OCI-LY7 (cell line): ENCODE measurements at regions not wholly inside any gene's neighbourhood (a gene's known extent, or its start where the extent isn't known, plus 50 kb on each side); places are given as distances from the start of the nearest gene placed in this dataset.

ENCODE experiments used
- BruUV-seq: library from RNA; stranded (reverse); fragments of 400-500 nt; replicated peaks from 2 replicates; lab custom pipeline; 2021; lab: Mats Ljungman, UMichigan
- CTCF ChIA-PET: fragments of 300-600 bp; sonication (Branson Sonifier 250); formaldehyde crosslinking; loops from one replicate; lab custom pipeline; 2022; ENCODE audit warnings: antibody characterized with exemption; ENCODE audit not compliant: unreplicated experiment; lab: Charles Lee
- POLR2A ChIA-PET: fragments of 300-600 bp; sonication (Branson Sonifier 250); formaldehyde crosslinking; loops from one replicate; lab custom pipeline; 2022; ENCODE audit warnings: antibody characterized with exemption; lab: Charles Lee
- DNase-seq: peaks from one replicate; pipeline ENCODE4 v3.0.0-alpha.2; 2015; ENCODE audit warnings: low spot score
- H2AFZ ChIP-seq: fragments of 200-600 bp; sonication (generic), shearing (Covaris generic); 2 replicates; pipeline ENCODE4 v1.6.1; 2014; ENCODE audit warnings: mild to moderate bottlenecking, antibody characterized with exemption, low read length, moderate library complexity
- H3K27ac ChIP-seq: fragments of 200-600 bp; sonication (generic); 2 replicates; pipeline ENCODE4 v1.5.1; 2014; ENCODE audit warnings: mixed run types, low read depth, mild to moderate bottlenecking, moderate library complexity, low read length, inconsistent platforms; ENCODE audit not compliant: poor library complexity, severe bottlenecking
- H3K36me3 ChIP-seq: fragments of 200-600 bp; sonication (generic); 2 replicates; pipeline ENCODE4 v1.6.1; 2014; ENCODE audit warnings: mild to moderate bottlenecking, antibody characterized with exemption, low read length, moderate library complexity, mixed read lengths; ENCODE audit not compliant: insufficient read depth
- H3K4me1 ChIP-seq: fragments of 200-600 bp; sonication (generic); 2 replicates; pipeline ENCODE4 v1.5.1; 2014; ENCODE audit warnings: mild to moderate bottlenecking, low read length; ENCODE audit not compliant: insufficient read depth, poor library complexity, severe bottlenecking
- H3K4me2 ChIP-seq: fragments of 200-600 bp; sonication (generic); 2 replicates; pipeline ENCODE4 v1.6.1; 2014; ENCODE audit warnings: mild to moderate bottlenecking, low read length
- H3K4me3 ChIP-seq: fragments of 200-600 bp; sonication (generic); 2 replicates; pipeline ENCODE4 v1.5.1; 2014; ENCODE audit warnings: mild to moderate bottlenecking, low read depth, low read length; ENCODE audit not compliant: poor library complexity, severe bottlenecking
- H3K79me2 ChIP-seq: fragments of 200-600 bp; sonication (generic); 2 replicates; pipeline ENCODE4 v1.6.1; 2016; ENCODE audit warnings: low read depth, mild to moderate bottlenecking, low read length, moderate library complexity, mixed read lengths; ENCODE audit not compliant: insufficient read depth
- H3K9me2 ChIP-seq: fragments of 200-600 bp; sonication (generic); 2 replicates; pipeline ENCODE4 v1.6.1; 2016; ENCODE audit warnings: mild to moderate bottlenecking, low read length, mixed read lengths; ENCODE audit not compliant: insufficient read depth
- H3K9me3 ChIP-seq: fragments of 200-600 bp; sonication (generic); 2 replicates; pipeline ENCODE4 v1.6.1; 2014; ENCODE audit warnings: mild to moderate bottlenecking, mixed run types, low read length, mixed read lengths
- H4K20me1 ChIP-seq: fragments of 200-600 bp; sonication (generic); 2 replicates; pipeline ENCODE4 v1.6.1; 2014; ENCODE audit warnings: mild to moderate bottlenecking, antibody characterized with exemption, low read length, moderate library complexity, mixed read lengths; ENCODE audit not compliant: insufficient read depth
- CTCF ChIP-seq: fragments of 200-600 bp; sonication (generic); conservative IDR thresholded peaks from 2 replicates; pipeline ENCODE4 v1.5.1; 2014; ENCODE audit warnings: mild to moderate bottlenecking, antibody characterized with exemption, low read length, moderate library complexity, mixed read lengths
- EZH2phosphoT487 ChIP-seq: fragments of 200-600 bp; sonication (generic); IDR thresholded peaks from 2 replicates; pipeline ENCODE4 v1.6.1; 2018; ENCODE audit warnings: low read depth, borderline replicate concordance, mild to moderate bottlenecking, mixed run types, antibody characterized with exemption, low read length, moderate library complexity, mixed read lengths
- intact Hi-C: fragments of 100-400 bp; cut with micrococcal nuclease; formaldehyde crosslinking; loops from one replicate; pipeline ENCODE4 v1.10.0; 2022; ENCODE audit not compliant: unreplicated experiment

GRCh38 chr3:54066253-54066652, 56.1 kb upstream of the CACNA2D3 start:
- BruUV-seq = no TSS peak
- Histone ChIP-seq H3K4me2 (no peak overlapping the region), H3K27ac (no peak overlapping the region), H2AFZ (no peak overlapping the region), H3K36me3 (no peaks in the 10 kb centered on the region), H3K4me1 (peaks cover 4% of the 10 kb centered on the region), H3K9me2 (no peaks in the 10 kb centered on the region), H4K20me1 (no peaks in the 10 kb centered on the region), H3K4me3 (no peak overlapping the region), H3K9me3 (no peaks in the 10 kb centered on the region), H3K79me2 (no peaks in the 10 kb centered on the region)
- intact Hi-C loops = no loop called here
- POLR2A ChIA-PET = no interaction called here
- no peak for DNase-seq
- TF ChIP-seq EZH2phosphoT487 = no peak
- TF ChIP-seq CTCF = no peak
- CTCF ChIA-PET = no interaction called here

- H3K4me1 ChIP-seq = peaks cover 4% of the 10 kb centered on the region
- CTCF ChIA-PET = no interaction called here
- H3K36me3 ChIP-seq = no peaks in the 10 kb centered on the region
- no peaks in the 10 kb centered on the region for H3K79me2 ChIP-seq
- H2AFZ ChIP-seq = no peak overlapping the region
- no peak for TF ChIP-seq EZH2phosphoT487
- TF ChIP-seq CTCF = no peak
- no peak overlapping the region for H3K4me2 ChIP-seq
- BruUV-seq = no TSS peak
- intact Hi-C loops = no loop called here
- H3K9me2 ChIP-seq = no peaks in the 10 kb centered on the region
- H3K4me3 ChIP-seq = no peak overlapping the region
- DNase-seq = no peak
- no peak overlapping the region for H3K27ac ChIP-seq
- POLR2A ChIA-PET = no interaction called here
- H4K20me1 ChIP-seq = no peaks in the 10 kb centered on the region
- no peaks in the 10 kb centered on the region for H3K9me3 ChIP-seq
Measured at GRCh38 chr3:54065586-54065985, 56.8 kb upstream of the CACNA2D3 start.

- POLR2A ChIA-PET = no interaction called here
- intact Hi-C loops = no loop called here
Measured at GRCh38 chr3:54065140-54065539, 57.2 kb upstream of the CACNA2D3 start.

More at GRCh38 chr3:54065140-54065539, 57.2 kb upstream of the CACNA2D3 start:
- Histone ChIP-seq H3K9me2 (no peaks in the 10 kb centered on the region), H4K20me1 (no peaks in the 10 kb centered on the region), H3K4me3 (no peak overlapping the region), H3K27ac (no peak overlapping the region), H3K4me1 (peaks cover 4% of the 10 kb centered on the region), H2AFZ (no peak overlapping the region), H3K9me3 (no peaks in the 10 kb centered on the region), H3K4me2 (no peak overlapping the region), H3K36me3 (no peaks in the 10 kb centered on the region), H3K79me2 (no peaks in the 10 kb centered on the region)
- DNase-seq = no peak
- no TSS peak for BruUV-seq
- TF ChIP-seq EZH2phosphoT487 = no peak
- TF ChIP-seq CTCF = no peak
- CTCF ChIA-PET = no interaction called here
